SK-N-SH (cell line): ENCODE measurements at regions not wholly inside any gene's neighbourhood (a gene's known extent, or its start where the extent isn't known, plus 50 kb on each side); places are given as distances from the start of the nearest gene placed in this dataset.

Experiments
- CTCF ChIA-PET: fragments of 300-600, 350-600 bp; formaldehyde crosslinking; extraction: SDS; loops from one replicate; lab custom pipeline; 2021; lab: Yijun Ruan, JAX
- POLR2A ChIA-PET: fragments of 350-600 bp; sonication (Branson Sonifier 250); formaldehyde crosslinking; extraction: SDS; loops from one replicate; lab custom pipeline; 2020; ENCODE audit warnings: antibody characterized with exemption, inconsistent platforms; lab: Yijun Ruan, JAX
- DNase-seq: peaks from one replicate; pipeline ENCODE4 v3.0.0; 2012
- H2AFZ ChIP-seq: fragments of 200-600 bp; sonication (generic); 2 replicates; pipeline ENCODE4 v1.8.1; 2016; ENCODE audit warnings: antibody characterized with exemption, mild to moderate bottlenecking, low read depth
- H3F3A ChIP-seq: fragments of 200-600 bp; sonication (generic); replicated peaks from 2 replicates; pipeline ENCODE3; 2016; ENCODE audit warnings: antibody characterized with exemption, mild to moderate bottlenecking; ENCODE audit not compliant: insufficient read depth
- H3K27ac ChIP-seq, 2 experiments: fragments of 200-500 bp in 1 of 2; fragments of 200-600 bp in 1 of 2; sonication (Bioruptor generic) in 1 of 2; sonication (generic), shearing (Covaris generic) in 1 of 2; 2 replicates each; pipeline versions ENCODE4 v1.5.1 to v1.6.1; 2014 to 2016; ENCODE audit warnings: low read depth in 2 of 2, inconsistent platforms in 1 of 2, low read length in 1 of 2, mild to moderate bottlenecking in 1 of 2, mixed read lengths in 1 of 2
- H3K27me3 ChIP-seq: fragments of 200-600 bp; sonication (generic), shearing (Covaris generic); 2 replicates; pipeline ENCODE4 v1.6.1; 2016; ENCODE audit warnings: mixed run types; ENCODE audit not compliant: insufficient read depth
- H3K36me3 ChIP-seq, 2 experiments: fragments of 200-500 bp in 1 of 2; fragments of 200-600 bp in 1 of 2; sonication (Bioruptor generic) in 1 of 2; sonication (generic) in 1 of 2; replicated peaks in 1 of 2; 2 replicates each; pipeline versions ENCODE3 to v1.5.1; 2014 to 2016; ENCODE audit warnings: low read length in 1 of 2, mild to moderate bottlenecking in 1 of 2; ENCODE audit not compliant: insufficient read depth in 2 of 2, control insufficient read depth in 1 of 2
- H3K4me1 ChIP-seq, 2 experiments: fragments of 200-500 bp in 1 of 2; fragments of 200-600 bp in 1 of 2; sonication (Bioruptor generic) in 1 of 2; sonication (generic), shearing (Covaris generic) in 1 of 2; 2 replicates each; pipeline versions ENCODE4 v1.5.1 to v1.6.1; 2014 to 2016; ENCODE audit warnings: low read depth in 1 of 2, low read length in 1 of 2, mixed run types in 1 of 2; ENCODE audit not compliant: insufficient read depth in 2 of 2, control insufficient read depth in 1 of 2
- H3K4me2 ChIP-seq: fragments of 200-600 bp; sonication (generic), shearing (Covaris generic); 2 replicates; pipeline ENCODE4 v1.6.1; 2017; ENCODE audit warnings: mixed run types
- H3K4me3 ChIP-seq, 2 experiments: fragments of 200-500 bp in 1 of 2; fragments of 200-600 bp in 1 of 2; sonication (Bioruptor generic) in 1 of 2; sonication (generic), shearing (Covaris generic) in 1 of 2; 2 replicates each; pipeline versions ENCODE4 v1.5.1 to v1.8.1; 2014 to 2016; ENCODE audit warnings: low read depth in 2 of 2, inconsistent platforms in 1 of 2, low read length in 1 of 2, mild to moderate bottlenecking in 1 of 2, mixed read lengths in 1 of 2, moderate library complexity in 1 of 2
- H3K79me2 ChIP-seq: fragments of 200-600 bp; sonication (generic); 2 replicates; pipeline ENCODE4 v1.8.1; 2017; ENCODE audit warnings: mild to moderate bottlenecking; ENCODE audit not compliant: insufficient read depth
- H3K9ac ChIP-seq: fragments of 200-600 bp; sonication (generic); 2 replicates; pipeline ENCODE4 v1.6.1; 2017; ENCODE audit warnings: mixed run types
- H3K9me2 ChIP-seq: fragments of 200-600 bp; sonication (generic); 2 replicates; pipeline ENCODE4 v1.6.1; 2017; ENCODE audit warnings: mixed run types
- H3K9me3 ChIP-seq: fragments of 200-600 bp; sonication (generic); 2 replicates; pipeline ENCODE4 v1.6.1; 2017; ENCODE audit warnings: mixed run types, mild to moderate bottlenecking, moderate library complexity
- H4K20me1 ChIP-seq: fragments of 200-600 bp; sonication (generic); 2 replicates; pipeline ENCODE4 v1.6.1; 2017; ENCODE audit warnings: mild to moderate bottlenecking, mixed run types; ENCODE audit not compliant: insufficient read depth
- CTCF ChIP-seq: fragments of 200-600 bp; sonication (generic); IDR thresholded peaks from 2 replicates; pipeline ENCODE4 v1.6.1; 2017; ENCODE audit warnings: antibody characterized with exemption, mild to moderate bottlenecking, moderate library complexity
- ELF1 ChIP-seq: IDR thresholded peaks from 2 replicates; pipeline ENCODE4 v1.4.0; 2012
- FOSL2 ChIP-seq: IDR thresholded peaks from 2 replicates; pipeline ENCODE4 v1.4.0; 2012; ENCODE audit warnings: low read depth, mild to moderate bottlenecking, moderate library complexity, borderline replicate concordance
- GABPA ChIP-seq: IDR thresholded peaks from 2 replicates; pipeline ENCODE4 v1.4.0; 2012; ENCODE audit warnings: low read depth, mild to moderate bottlenecking
- JUND ChIP-seq: IDR thresholded peaks from 2 replicates; pipeline ENCODE4 v1.4.0; 2012
- MEF2A ChIP-seq: IDR thresholded peaks from 2 replicates; pipeline ENCODE4 v1.4.0; 2012; ENCODE audit warnings: low read depth, borderline replicate concordance
- PBX3 ChIP-seq: IDR thresholded peaks from 2 replicates; pipeline ENCODE4; 2012
- POLR2AphosphoS5 ChIP-seq: IDR thresholded peaks from 2 replicates; pipeline ENCODE4 v1.6.1; 2012; ENCODE audit warnings: low read depth, low read length
- RCOR1 ChIP-seq: fragments of 150-350 bp; IDR thresholded peaks from 2 replicates; pipeline ENCODE4 v1.6.1; 2017; ENCODE audit warnings: antibody characterized with exemption, low read length
- SIN3A ChIP-seq: IDR thresholded peaks from 2 replicates; pipeline ENCODE4 v1.6.1; 2012; ENCODE audit warnings: low read depth, mild to moderate bottlenecking, low read length, moderate library complexity, borderline replicate concordance
- TAF1 ChIP-seq: IDR thresholded peaks from 2 replicates; pipeline ENCODE4 v1.6.1; 2012; ENCODE audit warnings: low read depth, mild to moderate bottlenecking, low read length, moderate library complexity, borderline replicate concordance
- TCF12 ChIP-seq: IDR thresholded peaks from 2 replicates; pipeline ENCODE4 v1.4.0; 2012
- USF2 ChIP-seq: fragments of 150-350 bp; IDR thresholded peaks from 2 replicates; pipeline ENCODE4 v1.6.1; 2017; ENCODE audit warnings: antibody characterized with exemption, low read length, low read depth, borderline replicate concordance
- ZBTB33 ChIP-seq: IDR thresholded peaks from 2 replicates; pipeline ENCODE4 v1.4.0; 2012; ENCODE audit warnings: low read depth, borderline replicate concordance
- WGBS: methylation state at CpG from one replicate; pipeline ENCODE4 v1.1.6; 2017; ENCODE audit warnings: low lambda C conversion rate; 5-methylcytosine and 5-hydroxymethylcytosine counted together

- no peaks in the 10 kb centered on the region for H3K27me3 ChIP-seq
- H3K4me3 ChIP-seq: no peak overlapping the region
- no peak overlapping the region for H2AFZ ChIP-seq
- H3K9me3 ChIP-seq: no peaks in the 10 kb centered on the region
- H4K20me1 ChIP-seq: no peaks in the 10 kb centered on the region
- H3K9me2 ChIP-seq: no peaks in the 10 kb centered on the region
- CTCF ChIA-PET: interaction anchor here (1.1 kb wide), 1 partner anchor 916 kb away, joined by 3 read pairs; no protein-coding TSS in a partner anchor
- no peaks in the 10 kb centered on the region for H3K4me1 ChIP-seq
- WGBS: 21% methylated on average over 3 of the region's 3 CpGs
- no peak overlapping the region for H3K9ac ChIP-seq
- H3K36me3 ChIP-seq: no peaks in the 10 kb centered on the region
- no peaks in the 10 kb centered on the region for H3F3A ChIP-seq
- DNase-seq: no peak
- H3K27ac ChIP-seq: no peak overlapping the region
- TF ChIP-seq TCF12 (no peak), PBX3 (no peak), USF2 (no peak), FOSL2 (no peak), MEF2A (no peak), ZBTB33 (no peak), SIN3A (no peak), GABPA (no peak), TAF1 (no peak), ELF1 (no peak), JUND (no peak), RCOR1 (no peak), POLR2AphosphoS5 (no peak), CTCF (no peak)
- POLR2A ChIA-PET: no interaction called here
- no peak overlapping the region for H3K4me2 ChIP-seq
- H3K79me2 ChIP-seq: no peaks in the 10 kb centered on the region
Observed at GRCh38 chr22:34108168-34108567, 187.9 kb upstream of the LARGE1 start.
